ENCODE measurements at regions not wholly inside any gene's neighbourhood (a gene's known extent, or its start where the extent isn't known, plus 50 kb on each side); places are given as distances from the start of the nearest gene placed in this dataset.

GRCh38 chr5:101284736-101285375 is 381.8 kb upstream of the ST8SIA4 start:
- TF ChIP-seq CTCF (conservative IDR thresholded peaks at IDR 0.05; ENCODE audit: low read length) (no peak), EZH2phosphoT487 (IDR thresholded peaks at IDR 0.05; ENCODE audit: borderline replicate concordance) (no peak)
